ENCODE measurements at regions not wholly inside any gene's neighbourhood (a gene's known extent, or its start where the extent isn't known, plus 50 kb on each side); places are given as distances from the start of the nearest gene placed in this dataset.

- no peak for ATAC-seq
- TF ChIP-seq ZNF70 (CRISPR knock-in tag; IDR thresholded peaks at IDR 0.05), result no peak
These were observed 1466.0 kb downstream of the TBC1D22A start for GRCh38 chr22:48228468-48228867.

- TF ChIP-seq CREB5 (CRISPR knock-in tag; IDR thresholded peaks at IDR 0.05; ENCODE audit: low read depth), result no peak
- TF ChIP-seq ARNTL (CRISPR knock-in tag; IDR thresholded peaks at IDR 0.05; ENCODE audit: borderline replicate concordance, low read depth), result no peak
- TF ChIP-seq ZNF565 (CRISPR knock-in tag; conservative IDR thresholded peaks at IDR 0.05; ENCODE audit: low read depth), result no peak
- TF ChIP-seq BACH2 (CRISPR knock-in tag; IDR thresholded peaks at IDR 0.05; ENCODE audit: borderline replicate concordance), result no peak
- no peak for TF ChIP-seq TCF4 (CRISPR knock-in tag; IDR thresholded peaks at IDR 0.05; ENCODE audit: borderline replicate concordance)
- no peak for TF ChIP-seq RARB (CRISPR knock-in tag; IDR thresholded peaks at IDR 0.05)
- TF ChIP-seq CSDC2 (CRISPR knock-in tag; IDR thresholded peaks at IDR 0.05), result no peak
- TF ChIP-seq ZFP30 (CRISPR knock-in tag; IDR thresholded peaks at IDR 0.05), result no peak
- TF ChIP-seq SNAI2 (CRISPR knock-in tag; IDR thresholded peaks at IDR 0.05), result no peak
- TF ChIP-seq GLIS3 (CRISPR knock-in tag; IDR thresholded peaks at IDR 0.05), result no peak
- TF ChIP-seq ZNF70 (CRISPR knock-in tag; IDR thresholded peaks at IDR 0.05), result no peak
- TF ChIP-seq ZNF8 (CRISPR knock-in tag; IDR thresholded peaks at IDR 0.05), result no peak
- TF ChIP-seq ESRRG (CRISPR knock-in tag; IDR thresholded peaks at IDR 0.05), result no peak
- TF ChIP-seq TOX (CRISPR knock-in tag; IDR thresholded peaks at IDR 0.05; ENCODE audit: borderline replicate concordance), result no peak
- TF ChIP-seq TSHZ2 (CRISPR knock-in tag; IDR thresholded peaks at IDR 0.05), result no peak
- TF ChIP-seq POU6F1 (CRISPR knock-in tag; IDR thresholded peaks at IDR 0.05; ENCODE audit: borderline replicate concordance, low read depth), result no peak
- ATAC-seq, result no peak
These were observed 1465.0 kb downstream of the TBC1D22A start for GRCh38 chr22:48227341-48228018.

GRCh38 chr22:48226026-48227013 lies 1463.9 kb downstream of the TBC1D22A start:
- ATAC-seq, result no peak
- TF ChIP-seq ZFP3 (CRISPR knock-in tag; IDR thresholded peaks at IDR 0.05), result no peak
- TF ChIP-seq POU6F1 (CRISPR knock-in tag; IDR thresholded peaks at IDR 0.05; ENCODE audit: borderline replicate concordance, low read depth), result no peak
- TF ChIP-seq OSR1 (CRISPR knock-in tag; IDR thresholded peaks at IDR 0.05), result no peak
- TF ChIP-seq ISL1 (CRISPR knock-in tag; IDR thresholded peaks at IDR 0.05), result no peak
- no peak for TF ChIP-seq PATZ1 (CRISPR knock-in tag; IDR thresholded peaks at IDR 0.05; ENCODE audit: borderline replicate concordance)
- no peak for TF ChIP-seq PPARA (CRISPR knock-in tag; IDR thresholded peaks at IDR 0.05; ENCODE audit: borderline replicate concordance)
- TF ChIP-seq CSDC2 (CRISPR knock-in tag; IDR thresholded peaks at IDR 0.05), result no peak
- no peak for TF ChIP-seq GLIS3 (CRISPR knock-in tag; IDR thresholded peaks at IDR 0.05)
- TF ChIP-seq SNAI2 (CRISPR knock-in tag; IDR thresholded peaks at IDR 0.05), result no peak
- no peak for TF ChIP-seq ARNTL (CRISPR knock-in tag; IDR thresholded peaks at IDR 0.05; ENCODE audit: borderline replicate concordance, low read depth)
- TF ChIP-seq TOX (CRISPR knock-in tag; IDR thresholded peaks at IDR 0.05; ENCODE audit: borderline replicate concordance), result no peak

Measured in SK-N-SH treated with all-trans-retinoic acid at 6 μM for 48 hours (cell line).